ENCODE measurements at regions not wholly inside any gene's neighbourhood (a gene's known extent, or its start where the extent isn't known, plus 50 kb on each side); places are given as distances from the start of the nearest gene placed in this dataset.

DNA sequence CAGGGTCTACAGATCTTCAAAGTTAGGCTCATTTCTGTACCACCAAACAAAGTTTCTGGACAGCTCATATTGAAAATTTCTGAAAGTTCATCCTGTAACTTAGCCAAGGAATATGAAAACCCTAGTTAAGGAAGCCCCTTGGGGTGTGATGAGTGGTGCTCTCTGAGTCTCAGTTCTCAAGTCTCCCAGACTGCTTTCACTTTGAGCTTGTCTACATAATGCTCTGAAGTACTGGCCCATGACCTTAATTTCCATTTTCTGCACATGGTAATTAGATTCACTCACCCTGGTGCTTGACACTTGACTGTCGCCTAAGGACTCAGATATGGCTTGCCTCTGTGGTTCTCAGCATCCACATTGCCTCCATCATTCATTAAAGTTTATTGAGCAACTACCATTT, 51.7 kb upstream of the SATB2 start:
- TF ChIP-seq, protein P1, sequence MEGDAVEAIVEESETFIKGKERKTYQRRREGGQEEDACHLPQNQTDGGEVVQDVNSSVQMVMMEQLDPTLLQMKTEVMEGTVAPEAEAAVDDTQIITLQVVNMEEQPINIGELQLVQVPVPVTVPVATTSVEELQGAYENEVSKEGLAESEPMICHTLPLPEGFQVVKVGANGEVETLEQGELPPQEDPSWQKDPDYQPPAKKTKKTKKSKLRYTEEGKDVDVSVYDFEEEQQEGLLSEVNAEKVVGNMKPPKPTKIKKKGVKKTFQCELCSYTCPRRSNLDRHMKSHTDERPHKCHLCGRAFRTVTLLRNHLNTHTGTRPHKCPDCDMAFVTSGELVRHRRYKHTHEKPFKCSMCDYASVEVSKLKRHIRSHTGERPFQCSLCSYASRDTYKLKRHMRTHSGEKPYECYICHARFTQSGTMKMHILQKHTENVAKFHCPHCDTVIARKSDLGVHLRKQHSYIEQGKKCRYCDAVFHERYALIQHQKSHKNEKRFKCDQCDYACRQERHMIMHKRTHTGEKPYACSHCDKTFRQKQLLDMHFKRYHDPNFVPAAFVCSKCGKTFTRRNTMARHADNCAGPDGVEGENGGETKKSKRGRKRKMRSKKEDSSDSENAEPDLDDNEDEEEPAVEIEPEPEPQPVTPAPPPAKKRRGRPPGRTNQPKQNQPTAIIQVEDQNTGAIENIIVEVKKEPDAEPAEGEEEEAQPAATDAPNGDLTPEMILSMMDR (IDR thresholded peaks at IDR 0.05 in 4 of 5, conservative IDR thresholded peaks at IDR 0.05 in 1 of 5): no peak
- TF ChIP-seq POLR2A (IDR thresholded peaks at IDR 0.05): no peak
